ENCODE measurements at regions not wholly inside any gene's neighbourhood (a gene's known extent, or its start where the extent isn't known, plus 50 kb on each side); places are given as distances from the start of the nearest gene placed in this dataset.

DNA sequence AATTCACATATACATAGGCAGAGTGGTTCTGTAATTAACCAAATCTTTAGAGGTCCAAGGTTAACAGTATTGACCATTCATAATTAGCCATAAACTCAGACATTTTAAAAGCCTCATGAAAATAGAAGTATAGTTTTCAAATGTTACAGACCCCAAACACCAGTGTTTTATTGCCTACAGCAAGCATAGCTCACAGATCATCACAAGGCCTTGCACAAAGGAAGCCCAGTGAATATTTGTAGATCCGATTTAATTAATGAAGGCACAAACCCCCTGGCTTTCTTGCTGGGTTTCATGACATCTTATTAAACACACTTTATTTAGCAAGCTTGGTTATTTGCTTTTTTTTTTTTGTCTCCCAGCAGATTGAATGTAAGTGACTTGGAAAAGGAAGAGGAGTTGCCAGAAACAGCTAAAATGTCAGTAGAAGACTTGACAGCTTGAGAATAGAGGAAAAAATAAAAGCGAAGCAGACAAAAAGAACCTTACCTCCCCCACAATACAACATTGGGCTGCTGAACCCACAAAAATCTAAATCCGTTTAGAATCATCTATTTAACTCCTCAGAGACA lies 283.9 kb upstream of the TNC start:
- no peak for DNase-seq (ENCODE audit: low spot score)
- TF ChIP-seq NFKB2 (CRISPR knock-in tag; IDR thresholded peaks at IDR 0.05; ENCODE audit: borderline replicate concordance) = no peak
- TF ChIP-seq ZNF747 (CRISPR knock-in tag; IDR thresholded peaks at IDR 0.05; ENCODE audit: borderline replicate concordance) = no peak
- no peak for TF ChIP-seq KLF9 (CRISPR knock-in tag; IDR thresholded peaks at IDR 0.05; ENCODE audit: low read depth)
- no peak for TF ChIP-seq KDM5A (IDR thresholded peaks at IDR 0.05; ENCODE audit: borderline replicate concordance, low read length)
- TF ChIP-seq, protein P1, sequence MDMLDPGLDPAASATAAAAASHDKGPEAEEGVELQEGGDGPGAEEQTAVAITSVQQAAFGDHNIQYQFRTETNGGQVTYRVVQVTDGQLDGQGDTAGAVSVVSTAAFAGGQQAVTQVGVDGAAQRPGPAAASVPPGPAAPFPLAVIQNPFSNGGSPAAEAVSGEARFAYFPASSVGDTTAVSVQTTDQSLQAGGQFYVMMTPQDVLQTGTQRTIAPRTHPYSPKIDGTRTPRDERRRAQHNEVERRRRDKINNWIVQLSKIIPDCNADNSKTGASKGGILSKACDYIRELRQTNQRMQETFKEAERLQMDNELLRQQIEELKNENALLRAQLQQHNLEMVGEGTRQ (IDR thresholded peaks at IDR 0.05; ENCODE audit: low read depth, low read length) = no peak
- TF ChIP-seq, protein P1 (CRISPR knock-in tag; IDR thresholded peaks at IDR 0.05; ENCODE audit: borderline replicate concordance) = no peak
- TF ChIP-seq NR2F6 (IDR thresholded peaks at IDR 0.05) = no peak
- no peak for TF ChIP-seq NR2F6 (CRISPR knock-in tag; IDR thresholded peaks at IDR 0.05)
- no peak for TF ChIP-seq ZNF337 (CRISPR knock-in tag; IDR thresholded peaks at IDR 0.05; ENCODE audit: borderline replicate concordance, low read depth)
- TF ChIP-seq, protein P2, sequence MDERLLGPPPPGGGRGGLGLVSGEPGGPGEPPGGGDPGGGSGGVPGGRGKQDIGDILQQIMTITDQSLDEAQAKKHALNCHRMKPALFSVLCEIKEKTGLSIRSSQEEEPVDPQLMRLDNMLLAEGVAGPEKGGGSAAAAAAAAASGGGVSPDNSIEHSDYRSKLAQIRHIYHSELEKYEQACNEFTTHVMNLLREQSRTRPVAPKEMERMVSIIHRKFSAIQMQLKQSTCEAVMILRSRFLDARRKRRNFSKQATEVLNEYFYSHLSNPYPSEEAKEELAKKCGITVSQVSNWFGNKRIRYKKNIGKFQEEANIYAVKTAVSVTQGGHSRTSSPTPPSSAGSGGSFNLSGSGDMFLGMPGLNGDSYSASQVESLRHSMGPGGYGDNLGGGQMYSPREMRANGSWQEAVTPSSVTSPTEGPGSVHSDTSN (CRISPR knock-in tag; IDR thresholded peaks at IDR 0.05) = no peak
- TF ChIP-seq, protein P3, sequence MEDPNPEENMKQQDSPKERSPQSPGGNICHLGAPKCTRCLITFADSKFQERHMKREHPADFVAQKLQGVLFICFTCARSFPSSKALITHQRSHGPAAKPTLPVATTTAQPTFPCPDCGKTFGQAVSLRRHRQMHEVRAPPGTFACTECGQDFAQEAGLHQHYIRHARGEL (CRISPR knock-in tag; IDR thresholded peaks at IDR 0.05) = no peak
- TF ChIP-seq SPEN (CRISPR knock-in tag; IDR thresholded peaks at IDR 0.05; ENCODE audit: low read depth) = no peak
- no peak for TF ChIP-seq ZNF776 (CRISPR knock-in tag; IDR thresholded peaks at IDR 0.05)
- no peak for TF ChIP-seq MLLT10 (CRISPR knock-in tag; IDR thresholded peaks at IDR 0.05)
- no peak for TF ChIP-seq HOXA3 (CRISPR knock-in tag; IDR thresholded peaks at IDR 0.05)
- no peak for TF ChIP-seq ZNF10 (CRISPR knock-in tag; IDR thresholded peaks at IDR 0.05; ENCODE audit: borderline replicate concordance, low read depth)
- no peak for TF ChIP-seq ZNF552 (CRISPR knock-in tag; IDR thresholded peaks at IDR 0.05; ENCODE audit: borderline replicate concordance)
- TF ChIP-seq, protein P4, sequence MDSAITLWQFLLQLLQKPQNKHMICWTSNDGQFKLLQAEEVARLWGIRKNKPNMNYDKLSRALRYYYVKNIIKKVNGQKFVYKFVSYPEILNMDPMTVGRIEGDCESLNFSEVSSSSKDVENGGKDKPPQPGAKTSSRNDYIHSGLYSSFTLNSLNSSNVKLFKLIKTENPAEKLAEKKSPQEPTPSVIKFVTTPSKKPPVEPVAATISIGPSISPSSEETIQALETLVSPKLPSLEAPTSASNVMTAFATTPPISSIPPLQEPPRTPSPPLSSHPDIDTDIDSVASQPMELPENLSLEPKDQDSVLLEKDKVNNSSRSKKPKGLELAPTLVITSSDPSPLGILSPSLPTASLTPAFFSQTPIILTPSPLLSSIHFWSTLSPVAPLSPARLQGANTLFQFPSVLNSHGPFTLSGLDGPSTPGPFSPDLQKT (CRISPR knock-in tag; IDR thresholded peaks at IDR 0.05; ENCODE audit: borderline replicate concordance) = no peak
- TF ChIP-seq, protein P5, sequence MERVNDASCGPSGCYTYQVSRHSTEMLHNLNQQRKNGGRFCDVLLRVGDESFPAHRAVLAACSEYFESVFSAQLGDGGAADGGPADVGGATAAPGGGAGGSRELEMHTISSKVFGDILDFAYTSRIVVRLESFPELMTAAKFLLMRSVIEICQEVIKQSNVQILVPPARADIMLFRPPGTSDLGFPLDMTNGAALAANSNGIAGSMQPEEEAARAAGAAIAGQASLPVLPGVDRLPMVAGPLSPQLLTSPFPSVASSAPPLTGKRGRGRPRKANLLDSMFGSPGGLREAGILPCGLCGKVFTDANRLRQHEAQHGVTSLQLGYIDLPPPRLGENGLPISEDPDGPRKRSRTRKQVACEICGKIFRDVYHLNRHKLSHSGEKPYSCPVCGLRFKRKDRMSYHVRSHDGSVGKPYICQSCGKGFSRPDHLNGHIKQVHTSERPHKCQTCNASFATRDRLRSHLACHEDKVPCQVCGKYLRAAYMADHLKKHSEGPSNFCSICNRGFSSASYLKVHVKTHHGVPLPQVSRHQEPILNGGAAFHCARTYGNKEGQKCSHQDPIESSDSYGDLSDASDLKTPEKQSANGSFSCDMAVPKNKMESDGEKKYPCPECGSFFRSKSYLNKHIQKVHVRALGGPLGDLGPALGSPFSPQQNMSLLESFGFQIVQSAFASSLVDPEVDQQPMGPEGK (CRISPR knock-in tag; IDR thresholded peaks at IDR 0.05) = no peak
- no peak for TF ChIP-seq ZNF672 (CRISPR knock-in tag; IDR thresholded peaks at IDR 0.05)
- Histone ChIP-seq H3K4me2 (ENCODE audit: low read depth, low read length) (no peak overlapping the region), H3K9ac (ENCODE audit: insufficient read depth, low read depth, low read length) (no peak overlapping the region), H3K4me1 (ENCODE audit: insufficient read depth, low read length) (no peaks in the 10 kb centered on the region), H3K9me3 (ENCODE audit: low read length) (no peaks in the 10 kb centered on the region), H3K27me3 (ENCODE audit: control insufficient read depth in 1 of 2, insufficient read depth in 2 of 2, low read length in 2 of 2) (no peaks in the 10 kb centered on the region), H3K36me3 (replicated peaks in 1 of 2; ENCODE audit: control insufficient read depth in 1 of 2, insufficient read depth in 2 of 2, low read length in 2 of 2) (no peaks in the 10 kb centered on the region), H3K79me2 (ENCODE audit: insufficient read depth, low read length) (no peaks in the 10 kb centered on the region), H4K20me1 (ENCODE audit: insufficient read depth, low read length) (no peaks in the 10 kb centered on the region), H3K27ac (ENCODE audit: extremely low read length, insufficient read depth, low read length) (no peak overlapping the region), H2AFZ (ENCODE audit: low read length) (no peak overlapping the region), H3K4me3 (replicated peaks in 1 of 3; ENCODE audit: insufficient read depth in 1 of 3, low read depth in 2 of 3, low read length in 3 of 3) (no peak overlapping the region)
- CTCF ChIA-PET (ENCODE audit: low intra/inter-chr PET ratio, low total read pairs) = no interaction called here
- in situ Hi-C loops (cut with HindIII; ENCODE audit: extremely low pct_ligation_motif_present, low pct_unique_long_range_greater_than_20kb) (no loop called here), intact Hi-C loops (cut with micrococcal nuclease; ENCODE audit: unreplicated experiment) (no loop called here)
- POLR2A ChIA-PET = no interaction called here
- ATAC-seq = no peak
- 2% methylated on average over 3 of the region's 3 CpGs for WGBS (ENCODE audit: low lambda C conversion rate)
- BruUV-seq (replicated peaks) = no TSS peak
- no peak for FAIRE-seq
